Cerebellar cortex (tissue), 1 donor: ENCODE measurements at regions not wholly inside any gene's neighbourhood (a gene's known extent, or its start where the extent isn't known, plus 50 kb on each side); places are given as distances from the start of the nearest gene placed in this dataset.
A peak's percentile ranks its signal among the peaks of the same experiment; 100 is the strongest.
"Not testable (repeated sequence)": the region's sequence is repeated elsewhere in the genome, so short reads cannot be mapped to it uniquely, and the experiment has no call there.

ENCODE experiments used
- DNase-seq: peaks from one replicate; pipeline ENCODE4 v3.0.0-alpha.2; 2015; ENCODE audit warnings: low spot score

DNA sequence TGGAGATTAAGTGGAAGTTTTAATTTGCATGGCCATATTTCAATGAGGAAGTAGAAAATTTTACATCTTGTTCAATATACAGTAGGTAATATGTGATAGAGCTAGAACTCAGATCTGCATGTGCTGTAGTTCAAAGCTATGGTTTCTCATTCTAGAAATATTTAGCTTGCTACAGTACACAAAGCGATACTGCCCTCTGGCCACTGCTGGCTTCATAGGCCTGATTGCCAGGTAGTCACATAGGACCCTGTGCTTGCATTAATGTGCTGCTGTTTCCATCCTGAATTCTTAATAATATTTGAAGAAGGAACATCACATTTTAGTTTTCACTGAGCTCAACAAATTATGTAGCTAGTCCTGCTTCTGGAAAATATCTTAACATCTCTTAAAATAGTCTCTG is 87.0 kb downstream of the PLSCR2 start:
- DNase-seq: no peak

GRCh38 chr3:146380046-146380445 is 89.3 kb downstream of the PLSCR2 start:
- DNase-seq: no peak

- no peak for DNase-seq
Measured at GRCh38 chr3:146375219-146375618, 94.1 kb downstream of the PLSCR2 start.

- no peak for DNase-seq
Measured at GRCh38 chr3:146374146-146374545, 95.2 kb downstream of the PLSCR2 start.

GRCh38 chr3:146371902-146372301 is 97.5 kb downstream of the PLSCR2 start:
- no peak for DNase-seq

GRCh38 chr3:146368882-146369523 is 100.4 kb downstream of the PLSCR2 start:
- no peak for DNase-seq

- no peak for DNase-seq
Measured at GRCh38 chr3:146359841-146360240, 108.9 kb upstream of the PLSCR4 start.

DNA sequence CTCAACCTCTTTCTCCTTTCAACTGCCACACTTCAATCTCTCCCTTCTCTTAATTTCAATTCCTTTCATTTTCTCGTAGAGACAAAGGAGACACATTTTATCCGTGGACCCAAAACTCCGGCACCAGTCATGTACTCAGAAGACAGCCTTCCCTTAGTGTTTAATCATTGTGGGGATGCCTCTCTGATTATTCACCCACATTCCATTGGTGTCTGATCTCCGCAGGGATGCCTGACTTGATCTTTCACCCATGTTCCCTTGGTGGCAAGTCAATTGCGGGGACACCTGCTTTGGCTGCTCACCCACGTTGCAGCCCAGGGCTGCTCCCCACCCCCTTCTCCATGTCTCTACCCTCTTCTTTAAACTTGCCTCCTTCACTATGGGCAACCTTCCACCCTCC is 103.5 kb upstream of the PLSCR4 start:
- not testable (repeated sequence) for DNase-seq

DNA sequence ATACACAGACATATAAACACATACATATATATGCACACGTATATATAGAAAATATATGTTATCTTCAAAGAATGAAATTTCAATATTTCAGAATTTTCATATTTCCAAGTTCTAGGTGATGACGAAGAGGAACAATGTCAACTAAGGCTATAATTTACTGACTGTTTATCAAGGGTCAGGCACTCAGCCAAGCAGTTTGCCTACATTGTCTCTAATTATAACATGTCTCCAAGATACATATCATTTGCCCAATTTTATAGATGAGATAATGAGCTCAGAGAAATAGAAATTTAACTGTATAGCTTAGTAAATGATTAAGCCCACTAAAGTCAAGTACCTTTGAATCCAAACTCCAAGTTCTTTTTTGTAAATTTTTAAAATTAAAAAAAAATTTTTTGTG is 99.9 kb upstream of the PLSCR4 start:
- no peak for DNase-seq

DNA sequence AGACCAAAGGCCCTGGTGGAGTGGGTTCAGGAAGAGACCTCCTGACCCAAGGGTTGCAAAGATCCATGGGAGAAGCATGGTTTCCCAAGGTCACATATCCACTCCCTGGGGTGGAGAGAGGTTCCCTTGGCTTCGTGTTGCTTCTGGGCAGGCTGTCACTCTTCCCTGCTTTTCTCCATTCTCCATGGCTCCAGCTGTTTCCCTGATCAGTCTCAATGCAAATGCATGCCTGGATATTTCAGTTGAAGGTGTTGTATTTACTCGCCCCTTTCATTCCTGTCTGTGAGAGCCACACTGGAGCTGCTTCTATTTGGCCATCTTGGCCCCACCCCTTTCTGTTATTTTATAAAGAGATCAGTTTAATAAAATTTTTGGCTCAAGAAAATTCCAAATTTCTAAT is 95.0 kb upstream of the PLSCR4 start:
- DNase-seq: no peak

DNA sequence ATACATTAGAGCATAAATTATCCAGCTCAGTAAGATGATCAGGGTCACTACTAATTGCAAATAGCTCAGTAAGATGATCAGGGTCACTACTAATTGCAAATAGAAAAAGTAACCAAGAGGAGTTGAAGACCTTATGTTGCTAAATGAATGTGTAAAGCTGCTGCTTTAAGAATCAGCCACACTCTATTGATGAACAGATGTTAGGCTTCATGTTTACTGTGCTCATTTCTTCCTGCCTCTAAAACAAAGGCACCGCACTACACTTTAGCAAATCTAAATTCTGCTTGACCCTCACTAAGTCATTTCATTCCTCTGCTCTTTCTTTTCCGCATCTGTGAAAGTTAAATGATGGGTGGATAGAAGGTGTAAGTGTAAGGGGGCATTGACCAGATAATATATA is 92.6 kb upstream of the PLSCR4 start:
- DNase-seq: no peak

GRCh38 chr3:146342989-146343388 is 92.1 kb upstream of the PLSCR4 start:
- no peak for DNase-seq

- no peak for DNase-seq
Measured at GRCh38 chr3:146339349-146339748, 88.4 kb upstream of the PLSCR4 start.

GRCh38 chr3:146337991-146338390 is 87.1 kb upstream of the PLSCR4 start:
- DNase-seq: no peak

DNA sequence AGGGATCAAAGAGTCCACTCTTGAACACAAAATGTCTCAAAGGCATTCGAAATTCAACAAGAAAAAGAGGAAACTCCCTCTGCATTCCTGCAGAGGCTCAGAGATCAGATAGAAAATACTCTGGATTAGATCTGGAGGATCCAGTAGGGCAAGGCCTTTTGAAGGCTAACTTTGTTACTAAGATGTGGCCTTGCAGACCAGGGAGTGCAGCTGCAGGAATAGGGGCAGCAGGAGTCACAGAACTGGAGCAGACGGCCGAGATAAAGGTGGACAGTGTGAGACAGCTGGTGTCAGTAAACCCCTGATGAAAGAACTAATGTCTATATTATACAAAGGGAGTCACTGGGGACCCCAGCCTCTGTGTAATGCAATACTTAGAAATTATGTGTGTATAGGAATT is 84.5 kb upstream of the PLSCR4 start:
- DNase-seq: no peak

DNA sequence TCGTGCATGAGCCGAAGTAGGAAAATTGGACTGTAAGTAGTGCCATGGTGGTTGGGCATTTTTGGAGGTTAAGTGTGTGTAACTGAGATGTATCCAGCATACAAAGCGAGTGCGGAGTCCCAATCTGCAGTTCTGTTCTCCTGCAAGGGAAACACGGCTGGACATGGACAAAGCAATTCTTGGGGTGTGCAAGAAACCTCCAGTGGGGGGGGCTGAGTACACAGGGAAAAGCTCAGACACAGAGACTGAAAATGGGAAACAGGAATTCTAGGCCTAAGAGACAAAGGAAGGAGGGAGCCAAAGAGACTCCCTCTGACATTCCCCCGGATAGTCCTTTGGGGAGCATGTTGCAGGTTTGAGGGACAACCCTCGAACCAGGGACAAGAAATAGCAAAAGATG is 83.2 kb upstream of the PLSCR4 start:
- no peak for DNase-seq

DNA sequence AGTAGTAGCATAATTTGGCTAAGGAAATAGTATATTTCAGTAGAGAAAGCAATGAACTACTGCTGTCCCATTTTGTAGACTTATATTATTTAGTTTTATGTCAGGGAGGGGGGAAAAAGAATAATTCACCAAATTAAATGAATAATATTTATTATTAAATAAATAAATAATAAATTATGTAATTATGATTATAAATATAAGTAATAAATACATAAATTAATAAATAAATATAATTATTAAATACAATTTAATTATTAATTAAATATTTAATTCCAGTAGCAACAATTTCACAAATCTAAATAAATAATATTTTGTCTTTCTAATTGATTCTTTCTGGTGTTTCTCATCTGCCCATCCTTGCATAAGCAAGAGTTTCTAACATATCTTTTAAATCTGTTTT is 81.1 kb upstream of the PLSCR4 start:
- DNase-seq: no peak

DNA sequence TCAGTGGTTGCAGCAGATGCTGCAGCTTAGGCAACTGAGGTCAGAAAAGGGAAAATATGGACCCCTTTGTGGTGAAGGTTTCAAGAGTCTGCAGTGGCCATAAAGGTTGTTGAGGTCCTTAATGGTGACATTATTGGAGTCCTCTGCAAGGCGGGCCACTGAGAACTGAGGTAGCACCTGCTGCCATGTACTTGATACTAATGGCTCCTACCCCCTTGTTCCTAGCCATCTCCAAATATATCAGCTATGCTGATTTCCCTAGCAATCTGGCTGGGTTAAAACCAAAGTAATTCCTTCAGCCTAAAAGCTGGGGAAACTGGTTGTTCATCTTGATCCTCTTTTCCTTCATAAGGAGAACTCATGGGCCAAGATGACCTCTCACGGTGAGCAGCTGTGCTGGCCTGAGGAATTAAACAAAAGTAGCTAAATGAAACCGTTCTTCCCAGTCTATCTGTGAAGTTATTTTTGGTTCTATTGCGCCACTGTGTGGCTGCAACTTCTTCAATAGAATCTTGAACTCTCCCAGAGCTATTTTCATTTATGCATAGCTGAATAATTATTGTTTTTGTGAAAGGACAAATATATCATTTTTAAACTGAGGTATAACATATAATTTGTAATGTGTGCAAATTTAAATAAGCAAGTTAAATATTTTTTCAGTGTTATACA is 76.1 kb upstream of the PLSCR4 start:
- DNase-seq: peak; percentile 33

DNA sequence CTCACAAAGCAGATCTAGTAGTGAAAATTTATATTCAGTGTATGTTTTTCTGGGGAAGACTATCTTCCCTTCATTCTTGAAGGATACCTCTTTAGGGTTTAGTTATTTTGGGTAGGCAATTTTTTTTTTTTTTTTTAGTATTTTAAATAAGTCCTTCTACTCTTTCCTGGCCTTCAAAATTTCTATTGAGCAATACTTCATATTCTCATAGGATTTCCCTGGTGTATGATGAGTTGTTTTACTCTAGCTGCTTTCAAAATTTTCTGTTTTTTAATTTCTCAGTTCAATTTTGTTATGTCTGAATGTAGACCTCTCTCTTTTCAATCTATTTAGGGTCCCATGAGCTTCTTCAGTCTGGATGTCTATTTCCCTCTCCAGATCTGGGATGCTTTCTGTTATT is 74.3 kb upstream of the PLSCR4 start:
- DNase-seq: no peak

DNA sequence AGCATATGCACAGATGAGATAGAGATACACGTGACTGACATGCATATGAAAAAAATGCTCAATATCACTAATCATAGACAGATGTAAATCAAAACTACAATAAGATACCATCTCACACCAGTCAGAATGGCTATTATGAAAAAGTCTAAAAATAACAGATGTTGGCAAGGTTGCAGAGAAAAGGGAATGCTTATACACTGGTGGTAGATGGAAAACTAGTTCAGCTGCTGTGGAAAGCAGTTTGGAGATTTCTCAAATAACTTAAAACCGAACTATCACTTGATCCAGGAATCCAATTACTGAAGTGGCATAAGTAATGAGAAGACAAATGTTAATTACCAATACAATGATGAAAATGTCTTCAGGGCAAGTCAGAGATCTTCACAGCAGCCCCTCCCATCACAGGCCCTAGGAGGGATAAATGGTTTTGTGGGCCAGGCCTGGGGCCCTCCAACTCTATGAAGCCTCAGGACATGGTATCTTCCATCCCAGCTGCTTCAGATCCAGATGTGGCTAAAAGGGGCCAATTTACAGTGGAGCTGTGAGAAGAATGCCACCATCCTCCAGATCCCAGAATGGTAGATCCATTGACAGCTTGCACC is 71.4 kb upstream of the PLSCR4 start:
- no peak for DNase-seq

GRCh38 chr3:146314871-146315270 is 64.0 kb upstream of the PLSCR4 start:
- DNase-seq: no peak

DNA sequence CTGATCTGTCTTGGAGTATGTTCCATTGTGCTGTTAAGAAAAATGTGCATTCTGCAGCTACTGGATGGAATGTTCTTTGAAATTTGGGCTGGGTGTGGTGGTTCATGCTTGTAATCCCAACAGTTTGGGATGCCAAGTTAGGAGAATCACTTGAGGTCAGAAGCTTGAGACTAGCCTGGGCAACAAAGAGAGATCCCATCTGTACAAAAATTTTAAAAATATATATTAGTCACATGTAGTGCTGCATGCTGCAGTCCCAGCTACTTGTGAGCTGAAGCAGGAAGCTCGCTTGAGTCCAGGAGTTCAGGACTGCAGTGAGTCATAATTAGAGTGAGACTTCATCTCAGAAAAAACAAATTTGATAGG is 62.8 kb upstream of the PLSCR4 start:
- no peak for DNase-seq

- no peak for DNase-seq
Measured at GRCh38 chr3:146313031-146313745, 62.3 kb upstream of the PLSCR4 start.
